ENCODE measurements at regions not wholly inside any gene's neighbourhood (a gene's known extent, or its start where the extent isn't known, plus 50 kb on each side); places are given as distances from the start of the nearest gene placed in this dataset.

- 64 to 78% (median 72%) methylated on average over 4 of the region's 4 CpGs for WGBS, 4 donors
- Histone ChIP-seq H3K27me3 (no peaks in the 10 kb centered on the region), H3K27ac (no peak overlapping the region), H3K9me3 (replicated peaks in 1 of 3) (no peaks in the 10 kb centered on the region), H3K4me3 (no peak overlapping the region), H3K36me3 (replicated peaks in 1 of 2) (no peaks in the 10 kb centered on the region), H3K4me1 (replicated peaks in 1 of 2) (no peaks in the 10 kb centered on the region)
- intact Hi-C loops (cut with DNase I), result no loop called here
- DNase-seq, result no peak
- TF ChIP-seq POLR2A (IDR thresholded peaks at IDR 0.05), result no peak
- TF ChIP-seq CTCF (IDR thresholded peaks at IDR 0.05), result no peak
Measured at GRCh38 chr6:66291905-66292304, 584.9 kb upstream of the EYS start.

GRCh38 chr6:66289889-66290288 lies 582.9 kb upstream of the EYS start:
- no peak overlapping the region for H3K27ac ChIP-seq
- 76 to 87% (median 82%) methylated on average over 2 of the region's 2 CpGs for WGBS, 4 donors
- no peaks in the 10 kb centered on the region for H3K9me3 ChIP-seq (replicated peaks in 1 of 3)
- no peaks in the 10 kb centered on the region for H3K4me1 ChIP-seq (replicated peaks in 1 of 2)
- DNase-seq, result no peak
- intact Hi-C loops (cut with DNase I), result no loop called here
- TF ChIP-seq POLR2A (IDR thresholded peaks at IDR 0.05) (no peak), CTCF (IDR thresholded peaks at IDR 0.05) (no peak)
- no peaks in the 10 kb centered on the region for H3K27me3 ChIP-seq
- H3K36me3 ChIP-seq (replicated peaks in 1 of 2), result no peaks in the 10 kb centered on the region
- H3K4me3 ChIP-seq, result no peak overlapping the region

DNA sequence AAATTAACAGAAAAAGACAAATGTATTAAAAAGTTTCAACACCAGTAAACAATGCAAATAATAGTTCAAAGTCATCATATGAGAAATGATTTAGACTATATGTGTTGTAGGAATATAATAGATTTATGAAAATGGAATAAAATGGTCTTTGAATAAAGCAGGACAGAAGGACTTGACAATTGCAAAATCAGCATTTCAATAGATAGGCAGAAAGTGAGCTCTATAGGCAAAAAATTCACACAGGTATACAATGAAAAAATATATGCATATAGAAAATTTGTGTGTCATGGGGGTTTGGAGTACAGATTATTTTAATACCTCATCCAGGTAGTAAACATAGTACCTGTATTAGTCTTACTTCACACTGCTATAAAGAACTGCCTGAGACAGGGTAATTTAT lies 571.1 kb upstream of the EYS start:
- Histone ChIP-seq H3K4me3 (no peak overlapping the region), H3K36me3 (replicated peaks in 1 of 2) (no peaks in the 10 kb centered on the region), H3K4me1 (replicated peaks in 1 of 2) (no peaks in the 10 kb centered on the region), H3K9me3 (replicated peaks in 1 of 3) (no peaks in the 10 kb centered on the region), H3K27ac (no peak overlapping the region), H3K27me3 (no peaks in the 10 kb centered on the region)
- DNase-seq, result no peak
- no peak for TF ChIP-seq POLR2A (IDR thresholded peaks at IDR 0.05)
- TF ChIP-seq CTCF (IDR thresholded peaks at IDR 0.05), result no peak
- intact Hi-C loops (cut with DNase I), result no loop called here

DNA sequence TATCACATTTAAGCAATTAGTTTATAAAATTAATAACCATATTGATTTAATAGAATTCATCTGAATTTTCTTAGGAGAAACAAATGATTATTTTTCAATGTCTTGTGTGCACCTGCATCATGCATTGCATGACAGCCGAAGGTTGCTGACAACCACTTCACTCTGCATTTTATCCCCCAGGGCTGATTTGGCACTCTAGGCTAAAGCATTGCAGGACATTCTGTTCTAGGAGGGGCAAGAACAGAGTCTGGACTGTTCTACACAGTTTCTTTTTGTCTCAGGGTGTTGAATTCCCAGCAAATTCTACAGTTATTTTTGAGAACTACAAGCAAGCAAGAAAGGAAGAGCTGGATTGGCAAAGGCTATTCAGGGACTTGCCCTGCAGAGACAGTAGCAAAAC lies 570.4 kb upstream of the EYS start:
- WGBS, 4 donors, result 66 to 79% (median 71%) methylated on average over 1 of the region's 1 CpG

More for the DNA sequence above, 570.4 kb upstream of the EYS start:
- Histone ChIP-seq H3K4me1 (replicated peaks in 1 of 2) (no peaks in the 10 kb centered on the region), H3K36me3 (replicated peaks in 1 of 2) (no peaks in the 10 kb centered on the region), H3K4me3 (no peak overlapping the region), H3K27me3 (no peaks in the 10 kb centered on the region), H3K27ac (no peak overlapping the region), H3K9me3 (replicated peaks in 1 of 3) (no peaks in the 10 kb centered on the region)
- TF ChIP-seq CTCF (IDR thresholded peaks at IDR 0.05) (no peak), POLR2A (IDR thresholded peaks at IDR 0.05) (no peak)
- DNase-seq, result no peak
- intact Hi-C loops (cut with DNase I), result no loop called here
